ENCODE measurements at regions not wholly inside any gene's neighbourhood (a gene's known extent, or its start where the extent isn't known, plus 50 kb on each side); places are given as distances from the start of the nearest gene placed in this dataset.

DNA sequence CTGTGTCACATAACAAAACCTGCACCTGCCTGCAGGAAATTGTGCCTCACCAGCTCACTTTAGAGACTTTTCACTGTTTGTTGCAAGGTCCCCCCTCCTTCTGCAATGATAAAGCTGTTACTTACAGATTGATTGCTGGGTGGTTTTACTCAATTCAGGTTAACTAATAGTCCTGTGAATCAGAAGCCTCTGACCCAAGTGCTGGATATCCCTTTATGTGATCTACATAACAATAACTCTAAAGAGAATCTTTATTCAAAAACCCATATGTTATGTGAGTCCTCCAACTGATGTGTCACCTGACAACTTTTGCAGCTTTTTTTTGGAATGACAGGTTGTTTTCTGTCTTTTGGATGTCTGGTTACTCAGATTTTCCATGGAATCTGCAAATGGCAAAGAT lies 2323.6 kb upstream of the TENM3 start:
- intact Hi-C loops (cut with micrococcal nuclease) (no loop called here), dilution Hi-C loops (cut with HindIII; ENCODE audit: low sequenced_read_pairs, unreplicated experiment) (no loop called here), in situ Hi-C loops (cut with MboI; ENCODE audit: low sequenced_read_pairs) (no loop called here)
- H3K9me3 ChIP-seq (ENCODE audit: control insufficient read depth, insufficient read depth, low read length), result no peaks in the 10 kb centered on the region
- no peak overlapping the region for H3K56ac ChIP-seq (ENCODE audit: extremely low read depth, insufficient read depth, low read length)
- no peak overlapping the region for H3K4ac ChIP-seq (ENCODE audit: low read depth, low read length)
- TF ChIP-seq, protein P1, sequence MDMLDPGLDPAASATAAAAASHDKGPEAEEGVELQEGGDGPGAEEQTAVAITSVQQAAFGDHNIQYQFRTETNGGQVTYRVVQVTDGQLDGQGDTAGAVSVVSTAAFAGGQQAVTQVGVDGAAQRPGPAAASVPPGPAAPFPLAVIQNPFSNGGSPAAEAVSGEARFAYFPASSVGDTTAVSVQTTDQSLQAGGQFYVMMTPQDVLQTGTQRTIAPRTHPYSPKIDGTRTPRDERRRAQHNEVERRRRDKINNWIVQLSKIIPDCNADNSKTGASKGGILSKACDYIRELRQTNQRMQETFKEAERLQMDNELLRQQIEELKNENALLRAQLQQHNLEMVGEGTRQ (IDR thresholded peaks at IDR 0.05; ENCODE audit: low read depth, low read length), result no peak
- TF ChIP-seq MAFK (IDR thresholded peaks at IDR 0.05; ENCODE audit: low read depth, low read length) (no peak), POLR2A (IDR thresholded peaks at IDR 0.05; ENCODE audit: low read depth, low read length) (no peak), CEBPB (IDR thresholded peaks at IDR 0.05; ENCODE audit: low read depth, low read length) (no peak), MXI1 (IDR thresholded peaks at IDR 0.05; ENCODE audit: borderline replicate concordance, low read depth, low read length) (no peak), RCOR1 (IDR thresholded peaks at IDR 0.05; ENCODE audit: insufficient replicate concordance, low read length) (no peak), FOS (IDR thresholded peaks at IDR 0.05; ENCODE audit: low read depth, low read length) (no peak), RFX5 (IDR thresholded peaks at IDR 0.05; ENCODE audit: low read depth, low read length) (no peak), NFE2L2 (IDR thresholded peaks at IDR 0.05; ENCODE audit: low read depth, low read length) (no peak), MAZ (IDR thresholded peaks at IDR 0.05; ENCODE audit: borderline replicate concordance, low read depth, low read length) (no peak), BHLHE40 (IDR thresholded peaks at IDR 0.05; ENCODE audit: low read depth, low read length) (no peak), CHD1 (IDR thresholded peaks at IDR 0.05; ENCODE audit: low read depth, low read length) (no peak), SMC3 (IDR thresholded peaks at IDR 0.05; ENCODE audit: low read depth, low read length) (no peak), RAD21 (IDR thresholded peaks at IDR 0.05; ENCODE audit: low read length) (no peak)
- TF ChIP-seq, protein P2, sequence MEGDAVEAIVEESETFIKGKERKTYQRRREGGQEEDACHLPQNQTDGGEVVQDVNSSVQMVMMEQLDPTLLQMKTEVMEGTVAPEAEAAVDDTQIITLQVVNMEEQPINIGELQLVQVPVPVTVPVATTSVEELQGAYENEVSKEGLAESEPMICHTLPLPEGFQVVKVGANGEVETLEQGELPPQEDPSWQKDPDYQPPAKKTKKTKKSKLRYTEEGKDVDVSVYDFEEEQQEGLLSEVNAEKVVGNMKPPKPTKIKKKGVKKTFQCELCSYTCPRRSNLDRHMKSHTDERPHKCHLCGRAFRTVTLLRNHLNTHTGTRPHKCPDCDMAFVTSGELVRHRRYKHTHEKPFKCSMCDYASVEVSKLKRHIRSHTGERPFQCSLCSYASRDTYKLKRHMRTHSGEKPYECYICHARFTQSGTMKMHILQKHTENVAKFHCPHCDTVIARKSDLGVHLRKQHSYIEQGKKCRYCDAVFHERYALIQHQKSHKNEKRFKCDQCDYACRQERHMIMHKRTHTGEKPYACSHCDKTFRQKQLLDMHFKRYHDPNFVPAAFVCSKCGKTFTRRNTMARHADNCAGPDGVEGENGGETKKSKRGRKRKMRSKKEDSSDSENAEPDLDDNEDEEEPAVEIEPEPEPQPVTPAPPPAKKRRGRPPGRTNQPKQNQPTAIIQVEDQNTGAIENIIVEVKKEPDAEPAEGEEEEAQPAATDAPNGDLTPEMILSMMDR (conservative IDR thresholded peaks at IDR 0.05; ENCODE audit: low read depth, low read length), result no peak
- TF ChIP-seq, protein P3, sequence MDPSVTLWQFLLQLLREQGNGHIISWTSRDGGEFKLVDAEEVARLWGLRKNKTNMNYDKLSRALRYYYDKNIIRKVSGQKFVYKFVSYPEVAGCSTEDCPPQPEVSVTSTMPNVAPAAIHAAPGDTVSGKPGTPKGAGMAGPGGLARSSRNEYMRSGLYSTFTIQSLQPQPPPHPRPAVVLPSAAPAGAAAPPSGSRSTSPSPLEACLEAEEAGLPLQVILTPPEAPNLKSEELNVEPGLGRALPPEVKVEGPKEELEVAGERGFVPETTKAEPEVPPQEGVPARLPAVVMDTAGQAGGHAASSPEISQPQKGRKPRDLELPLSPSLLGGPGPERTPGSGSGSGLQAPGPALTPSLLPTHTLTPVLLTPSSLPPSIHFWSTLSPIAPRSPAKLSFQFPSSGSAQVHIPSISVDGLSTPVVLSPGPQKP (IDR thresholded peaks at IDR 0.05; ENCODE audit: borderline replicate concordance, low read depth, low read length), result no peak
- ChIA-PET CTCF (interaction anchor here (0.7 kb wide), 2 partner anchors 198 to 1129 kb away, joined by 3 to 5 read pairs; no protein-coding TSS in a partner anchor), POLR2A (ENCODE audit: unreplicated experiment) (no interaction called here)
- no peak overlapping the region for H2AK5ac ChIP-seq (ENCODE audit: low read depth, low read length)
- H4K91ac ChIP-seq (ENCODE audit: insufficient read depth, low read depth, low read length), result no peak overlapping the region
- no peaks in the 10 kb centered on the region for H4K20me1 ChIP-seq (ENCODE audit: insufficient read depth, low read length)
- no peak overlapping the region for H2BK5ac ChIP-seq (ENCODE audit: low read depth, low read length, poor library complexity, severe bottlenecking)
- no peaks in the 10 kb centered on the region for H3K79me1 ChIP-seq (ENCODE audit: low read depth in 1 of 2, low read length in 2 of 2)
- H2BK120ac ChIP-seq (ENCODE audit: low read depth, low read length), result no peak overlapping the region
- no peak overlapping the region for H2AK9ac ChIP-seq (replicated peaks; ENCODE audit: low read depth, low read length, poor library complexity)
- no peak for DNase-seq
- H3K36me3 ChIP-seq (ENCODE audit: control insufficient read depth, insufficient read depth, low read length), result no peaks in the 10 kb centered on the region
- H3K23ac ChIP-seq (ENCODE audit: low read depth, low read length), result no peak overlapping the region
- no peaks in the 10 kb centered on the region for H3K9me1 ChIP-seq (ENCODE audit: insufficient read depth, low read length)
- no peak overlapping the region for H3K4me3 ChIP-seq (ENCODE audit: insufficient read depth, low read depth, low read length)
- no peak overlapping the region for H4K8ac ChIP-seq (ENCODE audit: low read depth in 2 of 2, low read length in 2 of 2)
- no peak overlapping the region for H2BK15ac ChIP-seq (ENCODE audit: low read depth, low read length)
- no peak overlapping the region for H3K4me2 ChIP-seq (ENCODE audit: low read depth, low read length)
- H2BK20ac ChIP-seq (ENCODE audit: low read depth, low read length), result no peak overlapping the region
- H4K5ac ChIP-seq (ENCODE audit: low read depth, low read length), result no peak overlapping the region
- H3K27ac ChIP-seq (ENCODE audit: insufficient read depth, low read length), result no peak overlapping the region
- BruUV-seq (replicated peaks), result no TSS peak
- H3K27me3 ChIP-seq (ENCODE audit: control insufficient read depth, insufficient read depth, low read length), result no peaks in the 10 kb centered on the region
- H2AFZ ChIP-seq (replicated peaks; ENCODE audit: low read length, poor library complexity), result no peak overlapping the region
- H3K18ac ChIP-seq (ENCODE audit: low read depth, low read length), result no peak overlapping the region
- no peak for ATAC-seq (ENCODE audit: low read depth)
- no peaks in the 10 kb centered on the region for H3K4me1 ChIP-seq (ENCODE audit: control insufficient read depth, insufficient read depth, low read length)
- H3K9ac ChIP-seq (ENCODE audit: low read depth, low read length), result no peak overlapping the region
- no peak overlapping the region for H3K14ac ChIP-seq (replicated peaks; ENCODE audit: low read depth, low read length)

All from IMR-90 (cell line).